Left cardiac atrium (tissue), 4 donors: ENCODE measurements at regions not wholly inside any gene's neighbourhood (a gene's known extent, or its start where the extent isn't known, plus 50 kb on each side); places are given as distances from the start of the nearest gene placed in this dataset.
"Not testable (repeated sequence)": the region's sequence is repeated elsewhere in the genome, so short reads cannot be mapped to it uniquely, and the experiment has no call there.

Source experiments
- ATAC-seq, 2 donors: fragments of 200-7000 bp; cut with Tn5 transposase; one replicate each; pipeline ENCODE4 v1.9.1; 2020; ENCODE audit warnings: mild to moderate bottlenecking in 2 of 2, moderate library complexity in 2 of 2
- DNase-seq: peaks from one replicate; pipeline ENCODE4 v3.0.0-alpha.2; 2020
- intact Hi-C, 2 donors: fragments of 100-400 bp; cut with DNase I; formaldehyde crosslinking; loops; one replicate each; pipeline versions ENCODE4 v1.14.1 to v1.15.1; 2022 to 2023
- donor health status: DM: no; HTN: yes; CAD: no.
- donor health status: DM: no; HTN: yes; CAD: no; lungs with severe emphysema.
- donor health status: DM: yes; HTN: yes; CAD: no.
- donor health status: Dilated cardiomyopathy.

- intact Hi-C loops = no loop called here
- no peak for DNase-seq
- ATAC-seq = no peak
These were observed 208.5 kb upstream of the SSTR4 start for GRCh38 chr20:22826306-22827230.

DNA sequence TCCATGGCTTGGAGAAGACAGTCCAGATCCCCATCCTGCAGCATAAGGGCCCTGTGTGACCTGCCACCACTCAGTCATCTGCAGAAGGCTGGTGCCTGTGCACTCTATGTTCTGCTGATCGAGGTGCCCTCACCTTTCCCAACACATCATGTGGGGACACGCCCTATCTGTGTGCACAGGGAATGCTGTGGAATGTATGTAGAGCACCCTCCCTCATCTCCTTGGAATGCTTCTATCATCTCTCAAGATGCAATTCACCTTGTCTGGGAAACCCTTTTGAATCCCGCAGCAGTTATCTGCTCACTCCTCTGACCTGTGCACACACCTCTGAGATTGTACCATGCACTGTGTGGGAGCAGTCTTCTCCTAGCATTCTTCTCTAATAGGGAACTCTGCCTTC is 207.2 kb upstream of the SSTR4 start:
- intact Hi-C loops = no loop called here
- ATAC-seq (no peak), DNase-seq (no peak)

DNA sequence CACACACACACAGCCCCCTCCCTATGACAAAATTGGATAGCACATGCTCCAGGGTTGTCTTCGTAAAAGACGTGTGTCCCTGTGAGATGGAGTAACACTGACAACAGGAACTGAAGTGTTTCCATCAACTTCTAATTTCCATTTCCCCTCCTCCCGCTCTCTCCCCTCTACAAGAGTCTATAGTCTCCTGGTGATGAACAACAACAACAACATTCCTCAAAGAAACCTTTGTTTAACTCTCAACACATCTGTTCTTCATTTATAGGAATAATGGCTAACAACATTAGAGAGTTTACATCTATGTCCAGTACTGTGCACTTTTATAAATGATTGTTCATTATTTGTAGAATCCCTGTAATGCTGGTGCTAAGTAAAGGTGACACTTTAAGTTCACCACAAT is 205.8 kb upstream of the SSTR4 start:
- intact Hi-C loops = no loop called here
- no peak for DNase-seq
- no peak for ATAC-seq

DNA sequence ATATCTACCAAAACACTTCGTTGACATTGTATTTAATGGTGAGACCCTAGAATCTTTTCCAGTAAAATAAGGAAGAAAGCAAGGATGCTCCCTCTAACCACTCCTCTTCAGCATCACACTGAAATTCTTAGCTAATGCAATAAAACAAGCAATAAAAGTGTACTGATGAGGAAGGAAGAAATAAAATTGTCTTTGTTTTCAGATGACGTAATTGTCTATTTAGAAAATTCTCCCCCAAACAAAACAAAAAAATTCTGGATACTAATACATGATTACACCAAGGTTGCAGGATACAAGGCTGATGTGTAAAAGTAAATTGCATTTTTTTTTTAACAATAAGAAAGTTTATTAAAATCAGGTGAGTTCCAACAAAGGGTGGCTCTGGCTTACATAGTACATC is 205.0 kb upstream of the SSTR4 start:
- ATAC-seq (no peak), DNase-seq (no peak)
- intact Hi-C loops = no loop called here

GRCh38 chr20:22830715-22831114 is 204.4 kb upstream of the SSTR4 start:
- ATAC-seq, DNase-seq, intact Hi-C loops: not testable (repeated sequence)

- intact Hi-C loops = no loop called here
- no peak for ATAC-seq
These were observed 201.3 kb upstream of the SSTR4 start for GRCh38 chr20:22833851-22834250.

DNA sequence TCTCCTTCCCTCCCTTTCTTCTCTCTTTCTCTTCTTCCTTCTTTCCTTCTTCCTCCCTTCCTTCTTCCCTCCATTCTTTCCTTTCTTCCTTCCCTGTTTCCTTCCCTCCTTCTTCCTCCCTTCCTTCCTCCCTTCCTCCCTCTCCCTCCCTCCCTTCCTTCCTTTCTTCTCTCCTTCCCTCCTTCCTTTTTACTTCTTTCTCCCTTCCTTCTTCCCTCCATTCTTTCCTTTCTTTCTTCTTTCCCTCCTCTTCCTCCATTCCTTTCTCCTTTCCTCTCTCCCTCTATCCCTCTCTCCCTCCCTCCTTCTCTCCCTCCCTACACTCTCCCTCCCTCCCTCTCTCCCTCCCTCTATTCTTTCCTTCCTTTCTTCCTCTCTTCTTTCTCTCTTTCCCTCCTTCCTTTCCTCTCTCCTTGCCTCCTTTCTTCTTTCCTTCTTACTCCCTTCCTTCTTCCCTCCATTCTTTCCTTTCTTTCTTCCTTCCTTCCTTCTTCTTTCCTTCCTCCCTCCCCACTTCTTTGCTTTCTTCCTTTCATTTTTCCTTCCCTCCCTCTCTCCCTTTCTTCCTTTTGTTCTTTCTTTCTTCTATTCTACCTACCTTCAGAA is 200.4 kb upstream of the SSTR4 start:
- ATAC-seq (no peak), DNase-seq (no peak)
- intact Hi-C loops = no loop called here

More at GRCh38 chr20:22833851-22834250, 201.3 kb upstream of the SSTR4 start:
- no peak for DNase-seq

GRCh38 chr20:22836211-22836610 is 198.9 kb upstream of the SSTR4 start:
- no peak for DNase-seq
- ATAC-seq = no peak
- intact Hi-C loops = no loop called here

DNA sequence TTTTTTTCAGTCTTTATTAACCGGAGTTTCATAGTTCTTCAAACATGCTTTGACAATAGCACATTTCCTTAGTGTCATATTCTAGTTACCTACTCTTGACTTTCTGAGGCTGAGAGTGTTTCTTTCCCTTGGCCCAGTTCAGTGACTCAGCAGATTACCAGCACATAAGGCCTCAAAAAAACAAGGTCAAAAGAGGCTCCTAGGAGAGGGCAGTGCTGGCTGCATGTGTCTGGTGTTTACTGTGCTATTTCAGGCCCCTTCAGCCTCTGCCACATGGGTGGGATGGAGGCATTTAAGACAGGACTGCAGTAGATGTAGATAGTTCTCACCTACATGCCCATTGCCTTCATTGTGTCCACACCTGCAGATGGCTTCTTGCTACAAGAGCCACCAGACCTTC is 198.2 kb upstream of the SSTR4 start:
- ATAC-seq (peak in 1 of 2 donors; percentile 22), DNase-seq (no peak)
- intact Hi-C loops = no loop called here

DNA sequence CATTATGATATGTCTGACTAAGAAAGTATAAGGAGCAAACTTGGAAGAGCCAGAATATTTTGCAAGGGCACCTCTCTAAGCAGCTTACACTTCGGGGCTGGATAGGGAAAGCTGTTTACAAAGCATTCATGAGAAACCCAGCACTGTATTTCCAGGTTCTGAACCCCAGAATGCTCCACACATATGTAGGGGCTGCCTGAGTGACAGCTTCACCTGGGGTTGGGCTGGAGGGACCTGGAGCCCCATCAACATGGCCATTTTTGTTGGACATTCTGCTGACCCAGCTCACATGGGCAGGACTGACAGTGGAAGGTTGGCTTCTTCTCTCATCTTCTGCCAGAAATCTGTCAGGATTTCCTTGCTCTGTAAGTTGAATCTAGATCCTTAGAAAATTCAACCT is 197.1 kb upstream of the SSTR4 start:
- DNase-seq = no peak
- ATAC-seq = no peak
- intact Hi-C loops = no loop called here

DNA sequence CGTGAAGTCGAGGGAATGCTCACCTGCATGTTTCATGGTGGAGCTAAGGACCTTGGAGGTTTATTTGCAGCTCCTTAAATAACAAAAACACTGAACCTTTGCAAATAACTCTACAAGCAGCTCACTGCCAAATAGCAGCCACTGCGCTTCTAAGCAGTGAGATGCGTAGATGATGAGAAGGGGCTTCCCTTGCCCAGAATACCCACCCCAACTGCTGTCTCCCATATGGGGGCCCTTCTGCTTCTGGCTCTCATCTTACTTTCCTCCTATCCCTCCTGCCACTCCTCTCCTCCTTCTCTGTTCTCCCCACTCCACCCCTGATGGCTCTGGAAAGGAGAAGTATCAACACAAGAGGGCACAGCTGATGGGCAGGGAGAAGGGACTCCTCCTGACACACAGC is 193.3 kb upstream of the SSTR4 start:
- intact Hi-C loops = no loop called here
- DNase-seq (no peak), ATAC-seq (no peak)

- DNase-seq (no peak), ATAC-seq (no peak)
- intact Hi-C loops = no loop called here
These were observed 192.3 kb upstream of the SSTR4 start for GRCh38 chr20:22842793-22843192.

DNA sequence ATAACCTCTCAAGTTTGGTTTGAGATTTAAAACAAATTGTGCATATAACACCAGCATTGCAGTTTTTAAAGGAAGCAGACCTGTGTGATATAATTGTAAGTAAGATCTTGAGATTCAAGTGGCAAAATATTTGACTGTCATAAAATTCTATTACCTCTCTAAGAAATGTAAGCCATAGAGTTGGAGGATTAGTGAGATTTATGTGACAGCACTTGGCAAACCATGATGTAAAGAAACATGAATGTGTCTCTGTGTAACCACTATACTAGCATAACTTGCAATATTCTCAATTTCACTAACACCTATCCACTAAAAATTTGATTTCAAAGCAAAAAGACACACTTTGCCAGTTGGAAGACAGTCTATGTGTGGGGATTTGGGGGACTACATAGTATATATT is 190.2 kb upstream of the SSTR4 start:
- ATAC-seq (no peak), DNase-seq (no peak)
- intact Hi-C loops = no loop called here

DNA sequence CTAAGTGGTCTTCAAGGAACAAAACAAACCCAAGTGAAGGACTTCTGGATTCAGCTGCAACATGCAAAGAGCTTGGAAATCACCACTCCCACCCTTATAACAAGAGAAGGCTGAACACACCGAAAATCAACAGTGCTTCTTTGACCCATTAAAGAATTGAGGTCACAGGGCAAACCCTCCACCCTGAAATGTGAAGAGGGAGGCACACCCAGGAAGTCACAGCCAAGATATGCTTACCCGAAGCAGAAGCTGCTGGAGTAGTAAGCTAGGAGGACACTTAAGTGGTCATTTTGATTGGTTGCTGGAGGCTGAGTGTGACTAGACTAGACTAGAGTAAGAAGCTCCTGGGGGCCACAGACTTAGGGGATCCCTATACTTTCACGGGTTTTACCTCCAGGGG is 188.2 kb upstream of the SSTR4 start:
- intact Hi-C loops = no loop called here
- no peak for ATAC-seq

GRCh38 chr20:22848364-22848763 is 186.7 kb upstream of the SSTR4 start:
- ATAC-seq = no peak
- intact Hi-C loops = no loop called here
- no peak for DNase-seq

More for the DNA sequence above, 188.2 kb upstream of the SSTR4 start:
- no peak for DNase-seq

DNA sequence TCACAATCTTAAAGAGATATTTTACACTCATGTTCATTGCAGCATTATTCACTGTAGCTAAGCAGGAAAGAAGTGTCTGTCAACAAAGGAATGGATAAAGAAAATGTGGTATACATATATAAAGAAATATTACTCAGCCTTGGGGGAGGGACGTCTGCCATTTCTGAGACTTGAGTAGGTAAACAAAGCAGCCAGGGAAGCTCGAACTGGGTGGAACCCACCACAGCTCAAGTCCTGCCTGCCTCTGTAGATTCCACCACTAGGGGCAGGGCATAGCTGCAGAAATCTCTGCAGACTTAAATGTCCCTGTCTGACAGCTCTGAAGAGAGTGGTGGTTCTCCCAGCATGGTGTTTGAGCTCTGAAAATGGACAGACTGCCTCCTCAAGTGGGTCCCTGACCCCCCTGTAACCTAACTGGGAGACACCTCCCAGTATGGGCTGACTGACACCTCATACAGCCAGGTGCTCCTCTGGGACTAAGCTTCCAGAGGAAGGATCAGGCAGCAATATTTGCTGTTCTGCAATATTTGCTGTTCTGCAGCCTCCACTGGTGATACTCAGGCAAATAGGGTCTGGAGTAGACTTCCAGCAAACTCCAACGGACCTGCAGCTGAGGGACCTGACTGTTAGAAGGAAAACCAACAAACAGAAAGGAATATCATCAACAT is 183.3 kb upstream of the SSTR4 start:
- peak; percentile 27 for DNase-seq
- intact Hi-C loops = not testable (repeated sequence)
- ATAC-seq = peak in 1 of 2 donors; percentile 31

- DNase-seq (no peak), ATAC-seq (no peak)
- intact Hi-C loops = loop anchor here in 1 of 2 donors (5.0 to 10.0 kb wide), 3 partner anchors 113 to 183 kb away; partner anchors contain the start of gene THBD
These were observed 173.7 kb upstream of the SSTR4 start for GRCh38 chr20:22861231-22861980.

GRCh38 chr20:22861990-22862389 is 173.1 kb upstream of the SSTR4 start:
- ATAC-seq (peak in 1 of 2 donors; percentile 82), DNase-seq (peak; percentile 64)
- intact Hi-C loops = loop anchor here in 1 of 2 donors (5.0 to 10.0 kb wide), 3 partner anchors 113 to 183 kb away; partner anchors contain the start of gene THBD

GRCh38 chr20:22862671-22863230 is 172.4 kb upstream of the SSTR4 start:
- intact Hi-C loops = loop anchor here in 1 of 2 donors (5.0 to 10.0 kb wide), 3 partner anchors 112 to 182 kb away; partner anchors contain the start of gene THBD
- peak; percentile 47 for DNase-seq

More at GRCh38 chr20:22862671-22863230, 172.4 kb upstream of the SSTR4 start:
- peak in 1 of 2 donors; percentile 48 for ATAC-seq
